Suppressor macrophage treated with lipopolysaccharide for 4 hours (primary cell): ENCODE measurements at regions not wholly inside any gene's neighbourhood (a gene's known extent, or its start where the extent isn't known, plus 50 kb on each side); places are given as distances from the start of the nearest gene placed in this dataset.
"Not testable (repeated sequence)": the region's sequence is repeated elsewhere in the genome, so short reads cannot be mapped to it uniquely, and the experiment has no call there.

Source experiments
- DNase-seq: peaks from one replicate; pipeline ENCODE4 v3.0.0-alpha.2; 2020

- no peak for DNase-seq
Measured at GRCh38 chr5:125052584-125052983, 306.1 kb upstream of the ZNF608 start.

GRCh38 chr5:125053179-125053578 is 306.7 kb upstream of the ZNF608 start:
- DNase-seq = no peak

GRCh38 chr5:125054146-125054545 is 307.7 kb upstream of the ZNF608 start:
- DNase-seq = no peak

- DNase-seq = peak; percentile 16
Measured at GRCh38 chr5:125056671-125057485, 310.4 kb upstream of the ZNF608 start.

GRCh38 chr5:125057912-125058826 is 311.7 kb upstream of the ZNF608 start:
- DNase-seq = no peak

- no peak for DNase-seq
Measured at GRCh38 chr5:125059255-125060002, 313.0 kb upstream of the ZNF608 start.

GRCh38 chr5:125061726-125062125 is 315.3 kb upstream of the ZNF608 start:
- no peak for DNase-seq

- DNase-seq = no peak
Measured at GRCh38 chr5:125064621-125065438, 318.4 kb upstream of the ZNF608 start.

- no peak for DNase-seq
Measured at GRCh38 chr5:125065741-125066140, 319.3 kb upstream of the ZNF608 start.

GRCh38 chr5:125070961-125071360 is 324.5 kb upstream of the ZNF608 start:
- DNase-seq = no peak

GRCh38 chr5:125073090-125073489 is 326.7 kb upstream of the ZNF608 start:
- no peak for DNase-seq

GRCh38 chr5:125075567-125075966 is 329.1 kb upstream of the ZNF608 start:
- DNase-seq = no peak

- DNase-seq = not testable (repeated sequence)
Measured at GRCh38 chr5:125079028-125079427, 332.6 kb upstream of the ZNF608 start.

- no peak for DNase-seq
Measured at GRCh38 chr5:125081101-125081500, 334.7 kb upstream of the ZNF608 start.

GRCh38 chr5:125083981-125084380 is 337.5 kb upstream of the ZNF608 start:
- DNase-seq = no peak

GRCh38 chr5:125085797-125086505 is 339.5 kb upstream of the ZNF608 start:
- DNase-seq = no peak

- no peak for DNase-seq
Measured at GRCh38 chr5:125088522-125089105, 342.2 kb upstream of the ZNF608 start.

GRCh38 chr5:125092138-125092537 is 345.7 kb upstream of the ZNF608 start:
- DNase-seq = not testable (repeated sequence)

GRCh38 chr5:125093776-125094175 is 347.3 kb upstream of the ZNF608 start:
- no peak for DNase-seq

GRCh38 chr5:125100342-125100741 is 353.9 kb upstream of the ZNF608 start:
- DNase-seq = no peak

GRCh38 chr5:125100951-125101350 is 354.5 kb upstream of the ZNF608 start:
- DNase-seq = peak; percentile 11
